Calu3 (cell line): ENCODE measurements at regions not wholly inside any gene's neighbourhood (a gene's known extent, or its start where the extent isn't known, plus 50 kb on each side); places are given as distances from the start of the nearest gene placed in this dataset.

Source experiments
- BruUV-seq: library from RNA; stranded (reverse); fragments of 400-500 nt; replicated peaks from 2 replicates; lab custom pipeline; 2021; lab: Mats Ljungman, UMichigan
- CTCF ChIA-PET: fragments of 300-600 bp; sonication (Branson Sonifier 250); formaldehyde crosslinking; loops from one replicate; lab custom pipeline; 2022; ENCODE audit warnings: antibody characterized with exemption; lab: Charles Lee
- DNase-seq: peaks from one replicate; pipeline ENCODE4 v3.0.0; 2022
- H3K27ac Mint-ChIP-seq: one replicate; pipeline ENCODE4 v1.8.0; 2022; ENCODE audit warnings: mixed read lengths; ENCODE audit not compliant: unreplicated experiment
- H3K27me3 Mint-ChIP-seq: one replicate; pipeline ENCODE4 v1.8.0; 2022; ENCODE audit warnings: mixed read lengths; ENCODE audit not compliant: unreplicated experiment
- H3K36me3 Mint-ChIP-seq: one replicate; pipeline ENCODE4 v1.8.0; 2022; ENCODE audit warnings: mild to moderate bottlenecking, moderate library complexity, mixed read lengths; ENCODE audit not compliant: insufficient read depth, unreplicated experiment
- H3K4me1 Mint-ChIP-seq: one replicate; pipeline ENCODE4 v1.8.0; 2022; ENCODE audit warnings: mild to moderate bottlenecking, low read depth, mixed read lengths; ENCODE audit not compliant: unreplicated experiment
- H3K4me3 Mint-ChIP-seq: one replicate; pipeline ENCODE4 v1.8.0; 2022; ENCODE audit warnings: mild to moderate bottlenecking, low read depth, moderate library complexity, mixed read lengths; ENCODE audit not compliant: unreplicated experiment
- H3K9me3 Mint-ChIP-seq: one replicate; pipeline ENCODE4 v1.8.0; 2022; ENCODE audit warnings: low read depth, mixed read lengths; ENCODE audit not compliant: unreplicated experiment
- CTCF ChIP-seq: fragments of 200-600 bp; IDR thresholded peaks from one replicate; pipeline ENCODE4 v1.8.0; 2022; ENCODE audit warnings: antibody characterized with exemption; ENCODE audit not compliant: unreplicated experiment
- intact Hi-C: fragments of 100-400 bp; cut with micrococcal nuclease; formaldehyde crosslinking; loops from one replicate; pipeline ENCODE4 v1.10.0; 2022; ENCODE audit not compliant: unreplicated experiment

GRCh38 chrX:15960237-15960636 is 105.6 kb upstream of the AP1S2 start:
- Mint-ChIP-seq H3K9me3 (no peaks in the 10 kb centered on the region), H3K27me3 (no peaks in the 10 kb centered on the region), H3K4me1 (no peaks in the 10 kb centered on the region), H3K4me3 (no peak overlapping the region), H3K36me3 (no peaks in the 10 kb centered on the region), H3K27ac (no peak overlapping the region)
- intact Hi-C loops: no loop called here
- no peak for DNase-seq
- CTCF ChIA-PET: no interaction called here
- no TSS peak for BruUV-seq
- no peak for TF ChIP-seq CTCF

GRCh38 chrX:15956681-15957080 is 102.1 kb upstream of the AP1S2 start:
- intact Hi-C loops: no loop called here
- Mint-ChIP-seq H3K4me3 (no peak overlapping the region), H3K4me1 (no peaks in the 10 kb centered on the region), H3K27ac (no peak overlapping the region), H3K36me3 (no peaks in the 10 kb centered on the region), H3K9me3 (no peaks in the 10 kb centered on the region), H3K27me3 (no peaks in the 10 kb centered on the region)
- CTCF ChIA-PET: no interaction called here
- DNase-seq: no peak
- no peak for TF ChIP-seq CTCF
- BruUV-seq: no TSS peak

GRCh38 chrX:15953801-15954200 is 99.2 kb upstream of the AP1S2 start:
- Mint-ChIP-seq H3K27me3 (no peaks in the 10 kb centered on the region), H3K4me1 (peaks cover 8% of the 10 kb centered on the region), H3K36me3 (no peaks in the 10 kb centered on the region), H3K4me3 (no peak overlapping the region), H3K9me3 (no peaks in the 10 kb centered on the region), H3K27ac (no peak overlapping the region)
- no peak for DNase-seq
- BruUV-seq: no TSS peak
- CTCF ChIA-PET: no interaction called here
- TF ChIP-seq CTCF: no peak
- intact Hi-C loops: no loop called here

- no peak overlapping the region for H3K27ac Mint-ChIP-seq
- H3K4me1 Mint-ChIP-seq: peaks cover 24% of the 10 kb centered on the region
- H3K27me3 Mint-ChIP-seq: no peaks in the 10 kb centered on the region
- DNase-seq: no peak
- TF ChIP-seq CTCF: no peak
- no TSS peak for BruUV-seq
- no peaks in the 10 kb centered on the region for H3K9me3 Mint-ChIP-seq
- H3K4me3 Mint-ChIP-seq: no peak overlapping the region
- CTCF ChIA-PET: interaction anchor here (0.7 kb wide), 1 partner anchor 147 kb away, joined by 5 read pairs; no protein-coding TSS in a partner anchor
- intact Hi-C loops: no loop called here
- H3K36me3 Mint-ChIP-seq: no peaks in the 10 kb centered on the region
These were observed 97.6 kb upstream of the AP1S2 start for GRCh38 chrX:15952212-15952611.
